HEK293T (cell line): ENCODE measurements at regions not wholly inside any gene's neighbourhood (a gene's known extent, or its start where the extent isn't known, plus 50 kb on each side); places are given as distances from the start of the nearest gene placed in this dataset.

Experiments
- CTCF ChIA-PET: fragments of 350-600 bp; formaldehyde crosslinking; extraction: SDS; loops from one replicate; lab custom pipeline; 2021; ENCODE audit warnings: antibody characterized with exemption, inconsistent platforms; lab: Yijun Ruan, JAX
- POLR2A ChIA-PET: fragments of 350-600 bp; formaldehyde crosslinking; extraction: SDS; loops from one replicate; lab custom pipeline; 2020; ENCODE audit warnings: antibody characterized with exemption, inconsistent platforms; lab: Yijun Ruan, JAX
- DNase-seq: peaks from one replicate; pipeline ENCODE4 v3.0.0; 2012; ENCODE audit warnings: mixed read lengths; ENCODE audit errors: extremely low spot score
- ARNT ChIP-seq: fragments of 450-650 bp; IDR thresholded peaks from 2 replicates; pipeline ENCODE4 v1.6.1; 2017; ENCODE audit warnings: mild to moderate bottlenecking
- BHLHE40 ChIP-seq: fragments of 450-650 bp; IDR thresholded peaks from 2 replicates; pipeline ENCODE4 v1.6.1; 2016; ENCODE audit warnings: mild to moderate bottlenecking, moderate library complexity, borderline replicate concordance
- CTBP1 ChIP-seq: fragments of 450-650 bp; IDR thresholded peaks from 2 replicates; pipeline ENCODE4 v1.6.1; 2016; ENCODE audit warnings: borderline replicate concordance
- ELF4 ChIP-seq: fragments of 450-650 bp; IDR thresholded peaks from 2 replicates; pipeline ENCODE4 v1.6.1; 2017; ENCODE audit warnings: antibody characterized with exemption
- FOXA1 ChIP-seq: fragments of 450-650 bp; IDR thresholded peaks from 2 replicates; pipeline ENCODE4 v1.6.1; 2016; ENCODE audit warnings: mild to moderate bottlenecking
- FOXK2 ChIP-seq: fragments of 450-650 bp; IDR thresholded peaks from 2 replicates; pipeline ENCODE4 v1.6.1; 2016; ENCODE audit warnings: mild to moderate bottlenecking
- FOXM1 ChIP-seq: fragments of 450-650 bp; IDR thresholded peaks from 2 replicates; pipeline ENCODE4 v1.6.1; 2017; ENCODE audit warnings: mild to moderate bottlenecking, borderline replicate concordance
- HDGF ChIP-seq: fragments of 450-650 bp; IDR thresholded peaks from 2 replicates; pipeline ENCODE4 v1.6.1; 2017; ENCODE audit warnings: antibody characterized with exemption, borderline replicate concordance
- L3MBTL2 ChIP-seq: fragments of 450-650 bp; conservative IDR thresholded peaks from 2 replicates; pipeline ENCODE4 v1.6.1; 2016; ENCODE audit warnings: mild to moderate bottlenecking
- LEF1 ChIP-seq: fragments of 450-650 bp; IDR thresholded peaks from 2 replicates; pipeline ENCODE4 v1.6.1; 2017; ENCODE audit warnings: mild to moderate bottlenecking, borderline replicate concordance
- NFRKB ChIP-seq: fragments of 450-650 bp; IDR thresholded peaks from 2 replicates; pipeline ENCODE4 v1.6.1; 2016; ENCODE audit warnings: mild to moderate bottlenecking, moderate library complexity
- PKNOX1 ChIP-seq: fragments of 450-650 bp; IDR thresholded peaks from 2 replicates; pipeline ENCODE4 v1.6.1; 2016
- SP1 ChIP-seq: fragments of 450-650 bp; IDR thresholded peaks from 2 replicates; pipeline ENCODE4 v1.6.1; 2017
- SUZ12 ChIP-seq: fragments of 450-650 bp; IDR thresholded peaks from 2 replicates; pipeline ENCODE4 v1.6.1; 2016; ENCODE audit warnings: mild to moderate bottlenecking
- TARDBP ChIP-seq: fragments of 450-650 bp; IDR thresholded peaks from 2 replicates; pipeline ENCODE4 v1.6.1; 2016
- ZNF384 ChIP-seq: fragments of 450-650 bp; IDR thresholded peaks from 2 replicates; pipeline ENCODE4 v1.6.1; 2016

DNA sequence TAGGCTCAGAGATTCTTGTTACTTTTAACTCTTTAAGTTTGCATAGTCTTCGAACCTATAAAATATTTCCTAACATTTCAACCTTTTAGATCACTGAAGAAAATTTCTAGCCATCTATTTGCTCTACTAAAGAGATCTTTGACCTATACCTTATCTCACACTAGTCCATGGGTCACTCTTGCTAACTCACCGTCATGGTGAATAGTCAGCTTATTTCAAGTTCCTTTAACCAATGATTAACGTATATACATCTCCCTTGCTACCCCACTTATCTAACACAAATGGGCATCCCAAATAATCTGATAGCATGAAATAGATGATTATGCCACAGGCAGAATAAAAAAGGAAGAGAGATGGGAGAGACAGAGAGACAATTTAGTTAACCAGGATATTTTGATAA lies 303.1 kb downstream of the GPD2 start:
- ChIA-PET POLR2A (no interaction called here), CTCF (no interaction called here)
- no peak for TF ChIP-seq L3MBTL2
- no peak for TF ChIP-seq BHLHE40
- no peak for TF ChIP-seq PKNOX1
- DNase-seq = no peak

DNA sequence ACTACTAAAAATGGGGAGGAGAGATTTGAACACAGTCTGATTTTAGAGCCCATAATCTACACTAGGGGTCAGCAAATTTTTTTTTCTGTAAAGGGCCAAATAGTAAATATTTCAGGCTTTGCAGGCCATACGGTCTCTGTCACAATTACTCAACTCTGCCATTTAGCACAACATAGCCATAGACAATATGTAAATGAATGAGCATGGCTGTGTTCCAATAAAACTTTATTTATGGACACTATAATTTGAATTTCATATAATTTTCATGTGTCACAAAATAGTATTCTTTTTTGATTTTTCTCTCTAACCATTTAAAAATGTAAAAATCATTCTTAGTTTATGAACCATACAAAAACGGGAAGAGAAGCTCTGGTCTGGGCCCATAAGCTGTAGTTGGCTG lies 309.4 kb downstream of the GPD2 start:
- CTCF ChIA-PET = interaction anchor here (0.6 kb wide), 1 partner anchor 447 kb away, joined by 3 read pairs; no protein-coding TSS in a partner anchor
- DNase-seq = no peak
- POLR2A ChIA-PET = no interaction called here
- no peak for TF ChIP-seq SUZ12
- TF ChIP-seq ARNT = no peak
- no peak for TF ChIP-seq FOXA1
- no peak for TF ChIP-seq ZNF384

DNA sequence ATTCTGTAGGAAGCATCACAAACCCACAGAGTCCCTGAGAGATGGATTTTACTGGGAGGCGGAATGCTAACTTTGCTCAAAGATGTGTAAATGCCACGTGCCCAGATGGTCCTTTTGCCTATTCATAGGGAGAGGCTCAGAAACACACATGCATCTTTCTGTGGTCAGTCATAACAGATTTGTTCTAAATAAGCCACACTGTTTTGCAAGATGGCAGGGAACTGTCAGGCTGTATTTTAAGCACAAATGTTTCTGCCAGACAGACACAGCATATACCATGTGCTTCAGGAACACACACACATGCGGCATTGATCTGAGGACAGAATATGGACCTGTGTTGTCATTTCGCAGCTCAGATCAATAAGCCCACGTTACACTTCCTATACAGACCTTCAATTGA lies 312.0 kb downstream of the GPD2 start:
- CTCF ChIA-PET = no interaction called here
- POLR2A ChIA-PET = no interaction called here
- TF ChIP-seq CTBP1 (no peak), ARNT (no peak), ELF4 (no peak), FOXM1 (no peak), SP1 (no peak), L3MBTL2 (no peak), FOXK2 (no peak), PKNOX1 (no peak), SUZ12 (no peak), HDGF (no peak), ZNF384 (no peak), NFRKB (no peak), BHLHE40 (no peak), TARDBP (no peak), FOXA1 (no peak)
- no peak for DNase-seq

DNA sequence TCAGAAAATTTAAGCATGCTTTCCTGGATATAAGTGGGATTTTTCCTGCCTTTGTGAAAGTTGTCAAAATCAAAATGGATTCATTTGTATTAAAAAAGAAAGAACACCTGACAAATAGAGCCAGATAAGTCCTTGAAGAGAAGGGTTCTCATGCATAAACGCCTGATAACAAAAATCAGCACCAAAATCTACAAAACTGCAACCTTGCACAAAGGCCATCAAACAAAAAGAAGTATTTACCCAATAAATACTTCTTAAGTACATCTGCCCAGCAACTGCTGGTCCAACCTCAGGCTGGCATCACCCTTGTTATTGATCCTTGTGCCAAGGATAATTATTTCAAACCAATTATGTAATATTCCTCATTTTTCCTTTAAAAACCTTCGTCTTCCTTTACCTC lies 315.9 kb downstream of the GPD2 start:
- no peak for DNase-seq
- CTCF ChIA-PET = no interaction called here

GRCh38 chr2:156753766-156754165 lies 317.6 kb downstream of the GPD2 start:
- POLR2A ChIA-PET = no interaction called here
- CTCF ChIA-PET = no interaction called here
- TF ChIP-seq FOXM1 (no peak), SUZ12 (no peak), PKNOX1 (no peak), L3MBTL2 (no peak), HDGF (no peak), ARNT (no peak), LEF1 (no peak), TARDBP (no peak), NFRKB (no peak), SP1 (no peak), FOXK2 (no peak), CTBP1 (no peak), ELF4 (no peak), BHLHE40 (no peak), ZNF384 (no peak), FOXA1 (no peak)
- no peak for DNase-seq

More for the DNA sequence above, 315.9 kb downstream of the GPD2 start:
- POLR2A ChIA-PET = no interaction called here
- no peak for TF ChIP-seq BHLHE40
- TF ChIP-seq HDGF = no peak
- TF ChIP-seq TARDBP = no peak
- TF ChIP-seq PKNOX1 = no peak
- TF ChIP-seq LEF1 = no peak
- TF ChIP-seq ELF4 = no peak
- TF ChIP-seq FOXA1 = no peak
- TF ChIP-seq FOXM1 = no peak
- no peak for TF ChIP-seq ZNF384

DNA sequence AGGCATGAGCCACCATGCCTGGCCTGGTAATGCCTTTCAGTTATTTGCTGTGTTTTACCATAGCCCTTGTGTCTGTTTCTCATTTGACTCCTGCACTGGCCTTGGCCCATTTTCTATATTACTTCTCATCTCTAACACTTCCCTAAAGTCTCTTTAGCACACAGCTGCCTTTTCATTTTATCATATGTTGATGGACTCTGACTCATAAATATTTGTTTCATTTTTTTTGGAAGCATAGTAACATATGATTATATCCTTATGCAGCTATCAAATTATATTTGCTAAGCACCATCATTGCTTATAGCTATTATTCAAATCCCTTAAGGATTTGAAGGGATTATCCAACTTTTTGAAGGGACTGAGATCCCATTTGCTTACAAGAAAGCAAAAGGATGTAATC lies 320.3 kb downstream of the GPD2 start:
- no peak for DNase-seq
- ChIA-PET POLR2A (no interaction called here), CTCF (no interaction called here)
- TF ChIP-seq ELF4 (no peak), HDGF (no peak), L3MBTL2 (no peak), SUZ12 (no peak), SP1 (no peak), ARNT (no peak), TARDBP (no peak), BHLHE40 (no peak), PKNOX1 (no peak), ZNF384 (no peak), LEF1 (no peak), CTBP1 (no peak), FOXA1 (no peak), NFRKB (no peak), FOXM1 (no peak), FOXK2 (no peak)
